ENCODE measurements at regions not wholly inside any gene's neighbourhood (a gene's known extent, or its start where the extent isn't known, plus 50 kb on each side); places are given as distances from the start of the nearest gene placed in this dataset.

DNA sequence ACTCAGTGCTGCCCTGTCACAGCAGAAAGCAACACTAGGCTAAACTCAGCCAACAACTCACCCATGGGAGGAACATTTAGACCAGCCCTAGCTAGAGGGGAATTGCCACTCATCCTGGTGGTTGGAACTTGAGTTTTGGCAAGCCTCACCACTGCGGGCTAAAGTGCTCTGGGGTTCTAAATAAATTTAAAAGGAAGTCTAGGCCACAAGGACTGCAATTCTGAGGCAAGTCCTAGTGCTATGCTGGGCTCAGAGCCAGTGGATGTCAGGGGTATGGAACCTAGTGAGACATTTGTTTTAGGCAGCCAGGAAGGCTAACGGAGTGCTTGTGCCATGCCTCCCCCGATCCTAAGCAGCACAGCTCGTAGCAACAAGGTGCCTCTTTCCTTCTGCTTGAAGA lies 78.0 kb downstream of the RGS13 start:
- no peak overlapping the region for H3K4me3 ChIP-seq (ENCODE audit: low read depth, low read length)
- DNase-seq (ENCODE audit: low read depth): no peak
- TF ChIP-seq, protein P1, sequence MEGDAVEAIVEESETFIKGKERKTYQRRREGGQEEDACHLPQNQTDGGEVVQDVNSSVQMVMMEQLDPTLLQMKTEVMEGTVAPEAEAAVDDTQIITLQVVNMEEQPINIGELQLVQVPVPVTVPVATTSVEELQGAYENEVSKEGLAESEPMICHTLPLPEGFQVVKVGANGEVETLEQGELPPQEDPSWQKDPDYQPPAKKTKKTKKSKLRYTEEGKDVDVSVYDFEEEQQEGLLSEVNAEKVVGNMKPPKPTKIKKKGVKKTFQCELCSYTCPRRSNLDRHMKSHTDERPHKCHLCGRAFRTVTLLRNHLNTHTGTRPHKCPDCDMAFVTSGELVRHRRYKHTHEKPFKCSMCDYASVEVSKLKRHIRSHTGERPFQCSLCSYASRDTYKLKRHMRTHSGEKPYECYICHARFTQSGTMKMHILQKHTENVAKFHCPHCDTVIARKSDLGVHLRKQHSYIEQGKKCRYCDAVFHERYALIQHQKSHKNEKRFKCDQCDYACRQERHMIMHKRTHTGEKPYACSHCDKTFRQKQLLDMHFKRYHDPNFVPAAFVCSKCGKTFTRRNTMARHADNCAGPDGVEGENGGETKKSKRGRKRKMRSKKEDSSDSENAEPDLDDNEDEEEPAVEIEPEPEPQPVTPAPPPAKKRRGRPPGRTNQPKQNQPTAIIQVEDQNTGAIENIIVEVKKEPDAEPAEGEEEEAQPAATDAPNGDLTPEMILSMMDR (IDR thresholded peaks at IDR 0.05; ENCODE audit: low read depth, low read length, missing control alignments): no peak

DNA sequence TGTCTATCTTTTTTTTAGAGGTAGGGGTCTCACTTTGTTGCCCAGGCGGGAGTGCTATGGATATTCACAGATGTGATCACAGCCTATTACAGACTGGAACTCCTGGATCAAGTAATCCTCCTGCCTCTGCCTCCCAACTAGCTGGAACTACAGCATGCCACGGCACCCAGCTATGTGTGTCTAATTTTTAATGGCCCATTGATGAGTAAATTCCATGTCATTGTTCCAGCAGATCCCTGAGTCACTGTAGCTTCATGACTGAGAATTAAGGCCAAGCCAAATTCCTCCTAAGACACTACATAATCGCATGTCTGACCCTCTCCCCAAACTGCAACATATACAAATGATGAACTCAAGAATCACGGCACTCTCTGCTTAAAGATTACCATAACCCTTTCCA lies 84.2 kb upstream of the RGS2 start:
- TF ChIP-seq, protein P1 (IDR thresholded peaks at IDR 0.05; ENCODE audit: low read depth, low read length, missing control alignments): no peak

DNA sequence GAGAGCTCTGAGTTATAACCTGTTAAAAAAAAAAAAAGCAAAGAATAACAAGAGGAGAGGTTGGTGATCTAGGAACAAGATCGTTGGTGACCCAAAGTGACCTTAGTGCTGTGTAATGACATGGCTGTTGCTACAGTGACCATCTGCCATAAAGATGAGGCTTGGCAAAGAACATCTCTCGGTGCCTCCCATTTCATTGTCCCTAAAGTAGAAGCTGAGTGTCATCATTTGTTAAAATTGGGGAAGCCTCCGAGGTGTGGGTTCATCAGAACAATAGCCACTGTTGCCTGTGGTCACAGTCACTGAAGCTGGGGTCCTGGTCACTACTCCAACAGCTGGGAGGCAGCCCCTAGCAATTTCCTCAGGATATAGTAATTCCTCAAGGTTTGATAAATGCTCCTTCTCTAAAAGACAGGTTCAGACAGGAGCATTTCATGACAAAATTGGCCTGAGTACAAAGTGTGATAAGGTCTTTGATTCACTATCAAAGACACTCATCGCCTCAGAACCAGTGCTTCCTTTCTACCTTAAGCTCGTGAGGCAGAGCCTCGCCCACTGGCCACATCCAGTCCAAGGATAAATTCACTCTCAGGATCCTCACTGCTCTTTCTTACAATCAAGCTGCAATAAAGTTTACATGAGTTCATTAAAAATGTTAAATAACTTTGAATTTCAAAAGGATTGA lies 81.9 kb upstream of the RGS2 start:
- no peak overlapping the region for H3K4me3 ChIP-seq (ENCODE audit: low read depth, low read length)
- no peak for DNase-seq (ENCODE audit: low read depth)
- TF ChIP-seq, protein P1 (IDR thresholded peaks at IDR 0.05; ENCODE audit: low read depth, low read length, missing control alignments): no peak

More for the DNA sequence above, 84.2 kb upstream of the RGS2 start:
- no peak for DNase-seq (ENCODE audit: low read depth)
- H3K4me3 ChIP-seq (ENCODE audit: low read depth, low read length): no peak overlapping the region

DNA sequence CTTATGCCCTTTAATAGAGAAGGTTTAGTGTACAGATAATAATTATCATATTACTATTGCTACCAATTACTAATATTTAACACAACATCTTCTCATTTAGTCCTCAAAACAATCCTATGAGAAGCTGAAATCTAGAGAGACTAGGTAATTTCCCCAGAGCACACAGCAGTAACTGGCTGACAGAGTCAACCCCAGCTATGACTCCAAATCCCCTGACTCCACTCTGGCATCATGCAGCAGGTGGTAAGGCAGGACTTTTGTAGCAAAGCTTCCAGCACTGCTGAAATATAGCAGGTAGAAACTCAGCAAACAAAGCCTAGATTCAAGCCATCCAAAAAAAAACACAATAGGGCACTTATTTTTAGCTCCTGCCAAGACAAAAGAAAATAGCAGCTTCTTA lies 79.3 kb upstream of the RGS2 start:
- H3K4me3 ChIP-seq (ENCODE audit: low read depth, low read length): no peak overlapping the region
- DNase-seq (ENCODE audit: low read depth): no peak
- TF ChIP-seq, protein P1 (IDR thresholded peaks at IDR 0.05; ENCODE audit: low read depth, low read length, missing control alignments): no peak

DNA sequence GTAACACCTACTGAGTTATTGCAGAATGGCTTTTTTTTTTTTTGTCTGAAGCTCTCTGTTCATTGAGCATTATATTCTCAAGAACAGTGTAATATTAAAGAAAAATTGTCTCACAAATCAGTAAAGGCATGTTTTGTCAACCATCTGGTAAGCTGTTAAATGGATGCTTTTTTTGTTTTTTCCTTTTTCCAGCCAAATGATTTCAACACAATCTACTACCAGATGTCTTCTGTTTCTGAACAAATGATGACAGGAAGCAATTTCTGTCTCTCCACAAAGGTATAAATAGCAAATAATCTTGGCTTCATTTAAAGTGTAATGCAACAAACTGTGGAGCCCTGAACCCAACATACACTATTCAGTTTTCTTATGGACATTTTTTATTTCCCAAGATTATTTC lies 78.6 kb upstream of the RGS2 start:
- H3K4me3 ChIP-seq (ENCODE audit: low read depth, low read length): no peak overlapping the region
- TF ChIP-seq, protein P1 (IDR thresholded peaks at IDR 0.05; ENCODE audit: low read depth, low read length, missing control alignments): no peak
- DNase-seq (ENCODE audit: low read depth): no peak

DNA sequence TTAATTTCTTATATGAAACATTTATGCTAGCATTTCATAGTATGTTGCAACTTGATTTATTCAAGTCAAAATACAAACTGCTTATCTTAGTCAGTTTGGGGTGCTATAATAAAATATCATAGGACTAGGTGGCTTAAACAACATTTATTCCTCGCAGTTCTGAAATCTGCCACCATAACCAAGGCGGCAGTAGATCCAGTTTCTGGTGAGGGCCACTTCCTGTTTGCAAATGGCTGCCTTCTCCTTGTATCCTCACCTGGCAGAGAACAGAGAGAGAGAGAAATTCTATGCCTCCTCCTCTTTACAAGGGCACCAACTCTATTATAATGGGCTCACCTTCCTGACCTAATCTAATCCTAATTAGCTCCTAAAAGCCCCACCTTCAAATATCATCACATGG lies 76.1 kb upstream of the RGS2 start:
- TF ChIP-seq, protein P1 (IDR thresholded peaks at IDR 0.05; ENCODE audit: low read depth, low read length, missing control alignments): peak; percentile 30
- no peak for DNase-seq (ENCODE audit: low read depth)
- no peak overlapping the region for H3K4me3 ChIP-seq (ENCODE audit: low read depth, low read length)

DNA sequence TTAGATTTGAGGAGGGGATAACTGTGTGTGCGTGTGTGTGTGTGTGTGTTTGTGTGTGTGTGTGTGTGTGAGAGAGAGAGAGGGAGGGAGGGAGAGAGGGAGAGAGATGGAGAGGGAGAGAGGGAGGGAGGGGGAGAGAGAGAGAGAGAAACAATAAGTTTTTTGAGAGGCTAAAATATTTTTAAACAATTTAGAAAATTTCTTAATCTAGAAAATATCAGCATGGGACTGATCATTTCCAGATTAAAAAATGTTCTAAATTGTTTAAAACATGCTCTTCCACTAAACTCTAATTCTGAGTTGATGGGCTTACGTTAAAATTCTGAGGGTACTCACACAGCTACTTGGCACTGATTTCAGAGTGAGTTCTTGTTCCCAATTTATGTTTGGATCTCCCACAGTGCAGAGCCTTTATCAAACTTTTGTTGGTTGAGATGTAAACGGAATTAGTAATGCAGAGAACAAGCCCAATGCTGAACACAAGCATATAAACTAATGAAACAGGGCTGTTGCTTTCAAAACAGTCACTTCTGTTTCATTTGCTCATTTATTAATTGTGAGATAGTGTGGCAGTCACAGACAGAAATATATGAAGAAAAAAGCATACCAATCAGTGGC lies 73.4 kb upstream of the RGS2 start:
- DNase-seq (ENCODE audit: low read depth): no peak
- TF ChIP-seq, protein P1 (IDR thresholded peaks at IDR 0.05; ENCODE audit: low read depth, low read length, missing control alignments): no peak

More for the DNA sequence above, 73.4 kb upstream of the RGS2 start:
- no peak overlapping the region for H3K4me3 ChIP-seq (ENCODE audit: low read depth, low read length)
